ENCODE measurements at regions not wholly inside any gene's neighbourhood (a gene's known extent, or its start where the extent isn't known, plus 50 kb on each side); places are given as distances from the start of the nearest gene placed in this dataset.
"Not testable (repeated sequence)": the region's sequence is repeated elsewhere in the genome, so short reads cannot be mapped to it uniquely, and the experiment has no call there.

DNA sequence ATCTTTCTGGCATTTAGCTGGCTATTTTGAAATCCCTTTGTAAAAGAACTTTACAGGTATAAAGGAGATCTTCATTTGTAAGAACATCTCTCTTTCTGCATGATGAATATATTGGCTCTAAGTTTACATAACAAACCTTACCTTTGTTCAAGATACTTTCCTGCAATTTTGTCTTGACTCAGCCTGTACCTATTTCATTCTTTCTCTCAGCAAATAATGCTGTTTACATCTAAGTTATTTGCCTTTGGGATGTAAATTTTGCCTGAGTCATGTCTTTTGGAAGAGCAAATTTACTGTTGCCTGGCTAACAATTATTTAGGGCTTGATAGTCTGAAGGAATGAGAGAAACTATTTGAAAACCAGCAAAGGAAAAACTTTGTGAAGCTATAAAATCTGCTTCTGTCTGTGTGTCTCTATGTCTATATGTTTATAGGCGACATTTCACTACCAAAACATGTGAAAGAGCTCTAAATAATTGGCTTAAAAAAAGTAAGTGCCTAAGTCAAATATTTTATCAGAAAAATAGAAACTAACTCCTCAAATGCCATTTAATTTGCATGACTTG lies 214.3 kb upstream of the TGIF2LX start:
- TF ChIP-seq, protein P1, sequence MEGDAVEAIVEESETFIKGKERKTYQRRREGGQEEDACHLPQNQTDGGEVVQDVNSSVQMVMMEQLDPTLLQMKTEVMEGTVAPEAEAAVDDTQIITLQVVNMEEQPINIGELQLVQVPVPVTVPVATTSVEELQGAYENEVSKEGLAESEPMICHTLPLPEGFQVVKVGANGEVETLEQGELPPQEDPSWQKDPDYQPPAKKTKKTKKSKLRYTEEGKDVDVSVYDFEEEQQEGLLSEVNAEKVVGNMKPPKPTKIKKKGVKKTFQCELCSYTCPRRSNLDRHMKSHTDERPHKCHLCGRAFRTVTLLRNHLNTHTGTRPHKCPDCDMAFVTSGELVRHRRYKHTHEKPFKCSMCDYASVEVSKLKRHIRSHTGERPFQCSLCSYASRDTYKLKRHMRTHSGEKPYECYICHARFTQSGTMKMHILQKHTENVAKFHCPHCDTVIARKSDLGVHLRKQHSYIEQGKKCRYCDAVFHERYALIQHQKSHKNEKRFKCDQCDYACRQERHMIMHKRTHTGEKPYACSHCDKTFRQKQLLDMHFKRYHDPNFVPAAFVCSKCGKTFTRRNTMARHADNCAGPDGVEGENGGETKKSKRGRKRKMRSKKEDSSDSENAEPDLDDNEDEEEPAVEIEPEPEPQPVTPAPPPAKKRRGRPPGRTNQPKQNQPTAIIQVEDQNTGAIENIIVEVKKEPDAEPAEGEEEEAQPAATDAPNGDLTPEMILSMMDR (conservative IDR thresholded peaks at IDR 0.05; ENCODE audit: low read length) = not testable (repeated sequence)
- not testable (repeated sequence) for TF ChIP-seq EZH2phosphoT487 (IDR thresholded peaks at IDR 0.05; ENCODE audit: borderline replicate concordance, low read depth, low read length)

All from OCI-LY7 (cell line).